ENCODE measurements at regions not wholly inside any gene's neighbourhood (a gene's known extent, or its start where the extent isn't known, plus 50 kb on each side); places are given as distances from the start of the nearest gene placed in this dataset.
A peak's percentile ranks its signal among the peaks of the same experiment; 100 is the strongest.

- DNase-seq (ENCODE audit: low read depth) = no peak
Observed at GRCh38 chr1:57916041-57916440, 492.2 kb upstream of the DAB1 start.

GRCh38 chr1:57911427-57911826, 487.6 kb upstream of the DAB1 start:
- no peak for DNase-seq (ENCODE audit: low read depth)

- no peak for DNase-seq (ENCODE audit: low read depth)
Observed at GRCh38 chr1:57910782-57911181, 486.9 kb upstream of the DAB1 start.

GRCh38 chr1:57910305-57910704, 486.4 kb upstream of the DAB1 start:
- no peak for DNase-seq (ENCODE audit: low read depth)

- no peak for DNase-seq (ENCODE audit: low read depth)
Observed at GRCh38 chr1:57908147-57908890, 484.5 kb upstream of the DAB1 start.

- DNase-seq (ENCODE audit: low read depth) = no peak
Observed at GRCh38 chr1:57901208-57901919, 477.5 kb upstream of the DAB1 start.

GRCh38 chr1:57898531-57898930, 474.7 kb upstream of the DAB1 start:
- no peak for DNase-seq (ENCODE audit: low read depth)

- no peak for DNase-seq (ENCODE audit: low read depth)
Observed at GRCh38 chr1:57897581-57897980, 473.7 kb upstream of the DAB1 start.

GRCh38 chr1:57894315-57894714, 470.5 kb upstream of the DAB1 start:
- DNase-seq (ENCODE audit: low read depth) = no peak

- DNase-seq (ENCODE audit: low read depth) = peak; percentile 4
Observed at GRCh38 chr1:57889676-57890320, 465.9 kb upstream of the DAB1 start.

- DNase-seq (ENCODE audit: low read depth) = no peak
Observed at GRCh38 chr1:57887964-57888491, 464.2 kb upstream of the DAB1 start.

- no peak for DNase-seq (ENCODE audit: low read depth)
Observed at GRCh38 chr1:57886376-57886775, 462.5 kb upstream of the DAB1 start.

- DNase-seq (ENCODE audit: low read depth) = no peak
Observed at GRCh38 chr1:57883642-57883995, 459.8 kb upstream of the DAB1 start.

GRCh38 chr1:57882934-57883641, 459.2 kb upstream of the DAB1 start:
- DNase-seq (ENCODE audit: low read depth) = no peak

GRCh38 chr1:57882072-57882471, 458.2 kb upstream of the DAB1 start:
- no peak for DNase-seq (ENCODE audit: low read depth)

GRCh38 chr1:57881639-57882038, 457.8 kb upstream of the DAB1 start:
- no peak for DNase-seq (ENCODE audit: low read depth)

GRCh38 chr1:57879700-57880099, 455.8 kb upstream of the DAB1 start:
- no peak for DNase-seq (ENCODE audit: low read depth)

- DNase-seq (ENCODE audit: low read depth) = no peak
Observed at GRCh38 chr1:57874418-57874877, 450.6 kb upstream of the DAB1 start.

- DNase-seq (ENCODE audit: low read depth) = no peak
Observed at GRCh38 chr1:57872913-57873312, 449.1 kb upstream of the DAB1 start.

- DNase-seq (ENCODE audit: low read depth) = no peak
Observed at GRCh38 chr1:57868908-57869307, 445.0 kb upstream of the DAB1 start.

- no peak for DNase-seq (ENCODE audit: low read depth)
Observed at GRCh38 chr1:57868239-57868638, 444.4 kb upstream of the DAB1 start.

- no peak for DNase-seq (ENCODE audit: low read depth)
Observed at GRCh38 chr1:57866998-57867397, 443.1 kb upstream of the DAB1 start.
